ENCODE measurements at regions not wholly inside any gene's neighbourhood (a gene's known extent, or its start where the extent isn't known, plus 50 kb on each side); places are given as distances from the start of the nearest gene placed in this dataset.
"Not testable (repeated sequence)": the region's sequence is repeated elsewhere in the genome, so short reads cannot be mapped to it uniquely, and the experiment has no call there.

DNA sequence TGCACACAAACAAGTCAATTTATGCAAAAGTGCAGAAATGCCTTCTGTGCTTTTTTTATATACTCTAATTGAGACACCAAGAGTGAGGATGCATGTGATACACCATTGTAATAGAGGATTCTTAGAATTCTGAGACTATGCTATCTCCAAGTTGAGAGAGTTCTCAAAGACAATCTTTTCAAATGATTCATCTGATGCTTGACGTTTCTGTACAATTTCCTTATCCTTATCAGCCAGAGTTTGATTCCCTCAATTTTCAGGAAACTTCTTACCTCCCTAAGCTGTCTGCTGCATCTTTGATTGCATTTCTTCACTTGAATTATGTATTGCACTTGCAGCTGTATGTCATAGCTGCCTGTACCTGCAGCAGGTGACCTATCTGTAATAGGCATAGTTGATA, 211.3 kb upstream of the SPAG17 start:
- in situ Hi-C loops (cut with HindIII; ENCODE audit: low pct_unique_long_range_greater_than_20kb, low sequenced_read_pairs), result no loop called here
- DNase-seq (ENCODE audit: low read depth), result no peak

DNA sequence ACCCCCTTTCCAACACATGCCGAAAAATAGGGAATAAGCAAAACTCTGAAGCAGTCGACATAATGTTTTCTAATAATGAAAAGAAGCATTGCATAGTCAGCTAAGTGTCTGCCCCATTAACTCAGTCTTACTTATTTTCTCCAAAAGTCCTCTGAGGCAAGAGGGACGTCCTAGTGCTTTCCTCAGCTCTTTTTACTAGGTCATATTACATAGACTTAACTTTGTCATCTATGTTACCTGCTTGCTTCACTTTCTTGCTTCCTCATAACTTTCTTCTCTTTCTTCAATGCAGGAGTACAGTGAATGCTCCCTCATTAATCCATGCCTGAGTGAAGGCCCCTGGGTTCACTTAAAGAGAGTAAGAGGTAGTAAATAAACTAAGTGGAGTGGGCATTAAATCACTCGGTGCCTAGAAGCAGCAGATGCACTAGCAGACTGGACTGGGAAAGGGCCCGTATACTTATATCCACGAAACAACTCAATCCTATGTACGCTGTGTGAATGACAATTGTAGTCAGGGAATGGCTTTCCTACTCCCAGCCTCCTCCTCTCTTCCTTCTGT, 210.5 kb upstream of the SPAG17 start:
- DNase-seq (ENCODE audit: low read depth), result no peak
- in situ Hi-C loops (cut with HindIII; ENCODE audit: low pct_unique_long_range_greater_than_20kb, low sequenced_read_pairs), result no loop called here

DNA sequence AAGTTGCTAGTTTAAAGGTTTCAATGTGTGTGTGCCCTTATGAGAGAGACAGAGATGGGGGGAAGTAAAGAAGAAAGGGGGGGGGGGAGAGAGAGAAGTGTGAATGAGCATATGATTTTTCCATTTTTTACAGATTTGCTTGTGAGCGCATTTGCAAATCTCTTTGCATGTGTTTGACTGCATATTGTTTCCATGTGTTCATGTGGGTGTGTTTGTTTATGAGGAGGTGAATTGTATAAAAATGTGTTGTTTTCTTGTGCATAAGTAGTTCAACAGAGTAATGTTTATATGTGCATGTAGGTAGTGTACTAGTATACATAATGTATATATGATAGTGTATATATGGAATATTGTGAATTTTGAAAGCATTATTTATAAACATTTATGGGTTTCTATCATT, 205.9 kb upstream of the SPAG17 start:
- DNase-seq (ENCODE audit: low read depth), result no peak
- in situ Hi-C loops (cut with HindIII; ENCODE audit: low pct_unique_long_range_greater_than_20kb, low sequenced_read_pairs), result no loop called here

DNA sequence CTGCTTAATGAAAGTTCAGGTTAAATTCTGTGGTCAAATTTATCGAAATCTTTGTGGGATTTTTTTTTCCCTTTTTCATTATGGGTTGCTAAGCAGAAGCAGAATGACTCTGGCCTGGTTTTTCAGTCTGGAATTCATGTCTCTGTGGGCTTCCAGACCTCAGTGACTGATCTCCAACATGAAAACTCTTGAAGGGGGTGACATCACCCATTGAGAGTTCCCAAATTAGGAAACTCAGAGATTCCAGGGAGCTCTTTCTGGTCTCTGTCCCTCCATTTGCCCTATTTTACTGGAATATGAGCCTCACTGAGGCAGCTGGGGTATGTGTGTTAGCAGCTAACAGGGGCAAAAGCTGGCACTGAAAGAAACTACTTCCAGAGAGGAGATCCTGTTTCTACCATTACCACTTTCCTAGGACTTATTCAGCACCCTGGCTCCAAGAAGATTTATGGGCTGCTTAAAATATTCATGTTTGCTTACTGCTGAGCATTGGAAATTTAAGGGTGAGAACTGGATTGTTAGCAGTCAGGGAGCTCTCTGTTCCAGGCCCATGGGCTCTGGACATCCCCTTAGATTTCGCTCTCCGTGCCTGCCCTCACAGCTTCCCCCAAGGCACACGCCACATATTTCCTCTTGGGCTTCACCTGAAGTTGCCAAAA, 203.4 kb upstream of the SPAG17 start:
- in situ Hi-C loops (cut with HindIII; ENCODE audit: low pct_unique_long_range_greater_than_20kb, low sequenced_read_pairs), result no loop called here

DNA sequence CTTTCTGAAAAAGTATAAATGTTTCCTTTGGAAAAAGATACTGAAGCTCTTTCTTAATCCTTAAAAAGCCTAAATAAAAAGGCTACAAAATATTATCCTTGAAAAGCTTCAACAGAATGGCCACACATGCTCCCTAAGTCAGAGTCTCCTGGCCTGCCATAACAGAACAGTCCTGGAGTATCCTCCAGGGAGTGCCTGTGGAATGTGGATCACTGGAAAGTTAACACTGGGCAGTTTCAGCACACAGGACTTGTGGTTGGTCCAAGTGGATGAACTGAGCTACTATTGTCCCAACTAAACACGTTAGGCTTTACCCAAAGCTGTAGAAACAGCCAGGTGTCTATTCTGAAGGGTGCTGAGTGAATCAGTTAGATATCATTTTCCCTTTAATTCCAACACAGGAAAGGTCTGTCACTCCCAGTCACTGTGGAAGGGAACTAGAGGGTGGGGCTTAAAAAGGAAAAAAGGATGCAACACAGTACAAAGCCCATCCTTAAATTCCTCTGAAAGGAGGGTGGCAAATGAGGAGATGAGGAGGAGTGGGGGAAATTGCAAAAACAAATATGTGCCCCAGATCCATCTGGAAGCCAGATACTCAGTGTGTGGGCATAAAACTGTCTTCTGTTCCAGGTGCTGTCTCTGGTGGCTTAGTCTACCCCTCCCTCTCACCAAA, 196.3 kb upstream of the SPAG17 start:
- DNase-seq (ENCODE audit: low read depth), result no peak
- in situ Hi-C loops (cut with HindIII; ENCODE audit: low pct_unique_long_range_greater_than_20kb, low sequenced_read_pairs), result no loop called here

More for the DNA sequence above, 203.4 kb upstream of the SPAG17 start:
- DNase-seq (ENCODE audit: low read depth), result no peak

DNA sequence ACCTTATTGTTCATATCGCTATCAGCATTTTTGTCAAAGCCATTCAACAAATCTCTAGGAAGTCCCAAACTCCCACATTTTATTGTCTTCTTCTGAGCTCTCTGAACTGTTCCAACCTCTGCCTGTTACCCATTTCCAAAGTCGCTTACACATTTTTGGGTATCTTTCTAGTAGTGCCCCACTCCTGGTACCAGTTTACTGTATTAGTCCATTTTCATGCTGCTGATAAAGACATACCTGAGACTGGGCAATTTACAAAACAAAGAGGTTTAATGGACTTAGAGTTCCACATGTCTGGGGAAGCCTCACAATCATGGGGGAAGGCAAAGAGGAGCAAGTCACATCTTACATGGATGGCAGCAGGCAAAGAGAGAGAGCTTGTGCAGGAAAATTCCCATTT, 192.2 kb upstream of the SPAG17 start:
- DNase-seq (ENCODE audit: low read depth); in situ Hi-C loops (cut with HindIII; ENCODE audit: low pct_unique_long_range_greater_than_20kb, low sequenced_read_pairs): not testable (repeated sequence)

DNA sequence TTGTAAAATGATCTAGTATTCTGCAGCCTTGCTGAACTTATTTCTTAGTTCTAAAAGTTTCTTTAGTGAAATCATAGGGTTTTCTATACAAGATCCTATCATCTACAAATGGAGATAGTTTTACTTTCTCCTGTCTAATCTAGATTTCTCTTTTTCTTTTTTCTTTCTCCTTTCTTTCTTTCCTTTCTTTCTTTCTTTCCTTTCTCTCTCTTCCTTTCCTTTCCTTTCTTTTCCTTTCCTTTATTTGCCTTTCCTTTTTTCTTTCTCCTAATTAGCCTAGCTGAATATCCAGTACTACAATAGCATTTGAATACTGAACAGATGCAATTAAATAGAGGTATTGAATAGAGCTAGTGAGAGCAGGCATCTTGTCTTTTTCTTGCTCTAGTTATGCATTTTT, 186.6 kb upstream of the SPAG17 start:
- in situ Hi-C loops (cut with HindIII; ENCODE audit: low pct_unique_long_range_greater_than_20kb, low sequenced_read_pairs), result no loop called here

DNA sequence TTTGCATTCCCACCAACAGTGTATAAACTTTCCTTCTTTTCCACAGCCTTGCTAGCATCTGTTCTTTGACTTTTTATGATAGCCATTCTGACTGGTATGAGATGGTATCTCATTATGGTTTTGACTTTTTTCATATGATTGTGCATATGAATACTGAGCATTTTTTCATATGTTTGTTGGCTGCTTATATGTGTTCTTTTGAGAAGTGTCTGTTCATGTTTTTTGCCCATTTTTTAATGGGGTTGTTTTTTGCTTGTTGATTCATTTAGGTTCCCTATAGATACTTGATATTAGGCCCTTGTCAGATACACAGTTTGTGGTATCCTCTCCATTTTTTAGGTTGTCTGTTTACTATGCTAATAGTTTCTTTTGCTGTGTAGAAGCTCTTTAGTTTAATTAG, 185.8 kb upstream of the SPAG17 start:
- DNase-seq (ENCODE audit: low read depth), result no peak
- in situ Hi-C loops (cut with HindIII; ENCODE audit: low pct_unique_long_range_greater_than_20kb, low sequenced_read_pairs), result no loop called here

More for the DNA sequence above, 186.6 kb upstream of the SPAG17 start:
- DNase-seq (ENCODE audit: low read depth), result no peak

DNA sequence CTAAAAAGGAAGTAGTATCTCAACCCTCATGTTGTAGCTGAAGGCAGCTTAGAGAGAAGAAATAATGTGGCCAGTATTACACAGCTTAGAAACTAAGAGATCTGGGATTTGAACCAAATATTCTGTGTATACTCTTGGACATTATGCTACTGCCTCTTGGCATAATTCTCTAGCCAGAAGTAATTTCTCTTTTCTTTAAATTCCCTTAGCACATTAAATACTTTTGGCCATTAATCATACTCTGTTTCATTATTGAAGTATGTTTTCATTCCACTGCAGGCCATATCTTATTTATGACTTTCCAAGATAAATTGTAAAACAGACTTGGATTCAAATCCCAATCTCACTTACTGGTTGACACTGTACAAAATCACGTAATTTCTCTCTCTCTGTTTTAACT, 181.3 kb upstream of the SPAG17 start:
- in situ Hi-C loops (cut with HindIII; ENCODE audit: low pct_unique_long_range_greater_than_20kb, low sequenced_read_pairs), result no loop called here
- DNase-seq (ENCODE audit: low read depth), result no peak

DNA sequence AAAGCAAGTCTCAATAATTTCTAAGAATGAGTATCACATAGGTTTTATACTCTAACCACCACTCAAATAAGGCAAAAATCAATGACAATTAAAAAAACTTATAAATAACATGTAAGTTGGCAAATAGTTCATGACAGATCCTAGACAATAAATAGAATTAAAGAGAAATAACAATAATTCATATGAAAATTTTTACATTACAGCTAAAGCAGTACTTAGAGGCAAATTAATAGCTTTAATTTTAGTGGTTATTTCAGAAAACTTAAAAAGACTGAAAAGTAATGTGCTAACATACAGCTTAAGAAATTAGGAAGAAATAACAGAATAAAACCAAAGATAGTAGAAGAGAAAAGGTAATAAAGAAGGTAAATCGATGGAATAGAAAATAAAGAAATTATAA, 179.9 kb upstream of the SPAG17 start:
- in situ Hi-C loops (cut with HindIII; ENCODE audit: low pct_unique_long_range_greater_than_20kb, low sequenced_read_pairs), result no loop called here
- no peak for DNase-seq (ENCODE audit: low read depth)

DNA sequence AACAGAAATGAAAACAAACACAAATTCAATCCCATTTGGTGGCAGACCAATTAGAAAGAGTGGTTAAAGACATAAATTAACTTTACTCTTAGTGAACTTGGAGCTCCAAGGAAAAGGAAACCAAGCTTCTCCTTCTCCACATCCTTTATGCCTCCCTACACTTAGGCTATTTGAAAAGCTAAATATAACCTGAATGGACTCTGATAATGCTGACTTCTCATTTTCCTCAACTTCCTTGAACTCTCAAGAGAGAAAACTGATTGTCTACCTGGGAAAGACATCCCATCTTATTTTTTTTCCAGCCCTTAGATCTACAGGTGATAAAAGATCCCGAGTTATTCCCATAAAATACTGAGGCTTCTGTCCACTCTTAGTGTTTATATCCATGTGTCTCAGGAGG, 178.4 kb upstream of the SPAG17 start:
- DNase-seq (ENCODE audit: low read depth), result no peak
- in situ Hi-C loops (cut with HindIII; ENCODE audit: low pct_unique_long_range_greater_than_20kb, low sequenced_read_pairs), result no loop called here

DNA sequence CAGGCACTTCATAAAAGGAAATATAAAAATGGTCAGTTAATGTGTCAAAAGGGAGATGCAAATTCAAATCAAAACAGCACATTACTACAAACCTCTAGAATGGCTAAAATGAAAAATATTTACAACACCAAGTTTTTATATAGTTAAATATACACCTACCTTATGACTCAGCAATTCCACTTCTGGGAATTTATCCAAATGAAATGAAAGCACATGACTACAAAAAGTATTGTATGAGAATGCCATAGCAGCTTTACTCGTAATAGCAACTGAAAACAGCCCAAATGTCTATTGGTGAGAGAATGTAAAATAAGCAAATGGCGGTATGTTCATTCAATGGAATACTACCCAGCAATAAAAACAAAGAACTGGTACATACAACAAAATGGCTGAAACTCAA, 175.8 kb upstream of the SPAG17 start:
- peak; percentile 50 for DNase-seq (ENCODE audit: low read depth)
- in situ Hi-C loops (cut with HindIII; ENCODE audit: low pct_unique_long_range_greater_than_20kb, low sequenced_read_pairs), result no loop called here

DNA sequence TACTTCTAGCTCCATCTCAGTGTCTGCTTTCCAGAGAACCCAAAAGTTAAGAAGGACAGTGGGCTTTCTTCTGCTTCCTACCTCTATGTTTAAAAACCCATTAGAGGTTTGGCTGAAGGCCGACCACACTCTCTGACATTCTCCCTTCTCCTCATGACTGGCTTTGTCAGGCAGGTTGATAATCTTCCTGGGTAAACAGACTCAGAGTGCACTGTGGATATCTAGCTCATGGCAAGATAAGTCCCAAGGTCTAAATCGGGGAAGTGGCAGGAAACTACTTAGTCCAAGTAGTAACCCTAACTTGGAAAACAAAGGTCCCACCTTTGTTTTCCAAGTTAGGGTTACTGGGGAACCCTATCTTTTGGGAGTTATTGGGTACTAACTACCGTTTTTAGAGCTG, 161.9 kb upstream of the SPAG17 start:
- in situ Hi-C loops (cut with HindIII; ENCODE audit: low pct_unique_long_range_greater_than_20kb, low sequenced_read_pairs), result no loop called here
- DNase-seq (ENCODE audit: low read depth), result no peak

DNA sequence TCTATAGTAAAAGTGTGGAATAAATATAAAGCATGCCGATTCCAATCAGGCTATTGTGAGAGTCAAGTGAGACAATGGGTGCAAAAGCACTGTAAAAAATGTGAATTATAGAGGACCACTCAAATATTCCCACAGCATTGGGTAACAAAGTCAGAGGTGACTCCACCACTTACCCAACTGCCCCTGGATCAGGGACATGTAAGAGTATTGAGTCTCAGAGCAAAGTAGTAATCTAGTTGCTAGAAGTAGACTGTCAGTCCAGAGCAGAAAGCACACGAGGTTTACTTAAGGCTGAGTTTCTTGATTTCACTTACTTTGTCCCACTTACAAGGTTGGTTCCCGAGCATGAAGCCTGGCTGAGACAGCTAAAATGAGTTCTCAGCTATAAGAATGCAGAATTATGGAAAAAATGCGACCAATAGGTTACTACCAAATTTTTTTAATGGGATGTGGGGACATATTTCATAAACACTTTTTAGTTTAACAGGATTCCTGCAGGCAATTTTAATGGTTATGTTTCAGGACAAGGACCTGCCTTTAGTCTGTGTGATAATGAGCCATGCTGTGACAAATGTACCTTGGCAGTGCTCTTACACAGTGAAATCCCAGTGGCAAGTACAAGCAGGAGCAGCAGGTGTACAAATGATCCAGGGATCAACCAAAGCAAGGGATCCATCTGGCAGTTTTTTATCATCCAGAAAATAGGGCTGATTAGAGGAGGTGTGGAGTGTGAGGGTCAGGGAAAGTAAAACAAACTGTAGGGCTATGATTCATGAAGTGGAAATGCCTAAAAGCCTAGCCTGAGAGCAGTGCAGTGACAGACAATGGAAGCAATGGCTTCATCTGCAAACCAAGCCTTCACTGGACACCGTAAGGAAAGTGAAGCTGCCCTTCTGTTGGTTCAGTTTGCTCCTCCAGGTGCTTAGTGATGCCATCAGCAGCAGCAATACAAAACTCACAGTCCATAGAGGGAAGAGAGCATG, 156.2 kb upstream of the SPAG17 start:
- in situ Hi-C loops (cut with HindIII; ENCODE audit: low pct_unique_long_range_greater_than_20kb, low sequenced_read_pairs), result no loop called here
- DNase-seq (ENCODE audit: low read depth), result no peak

DNA sequence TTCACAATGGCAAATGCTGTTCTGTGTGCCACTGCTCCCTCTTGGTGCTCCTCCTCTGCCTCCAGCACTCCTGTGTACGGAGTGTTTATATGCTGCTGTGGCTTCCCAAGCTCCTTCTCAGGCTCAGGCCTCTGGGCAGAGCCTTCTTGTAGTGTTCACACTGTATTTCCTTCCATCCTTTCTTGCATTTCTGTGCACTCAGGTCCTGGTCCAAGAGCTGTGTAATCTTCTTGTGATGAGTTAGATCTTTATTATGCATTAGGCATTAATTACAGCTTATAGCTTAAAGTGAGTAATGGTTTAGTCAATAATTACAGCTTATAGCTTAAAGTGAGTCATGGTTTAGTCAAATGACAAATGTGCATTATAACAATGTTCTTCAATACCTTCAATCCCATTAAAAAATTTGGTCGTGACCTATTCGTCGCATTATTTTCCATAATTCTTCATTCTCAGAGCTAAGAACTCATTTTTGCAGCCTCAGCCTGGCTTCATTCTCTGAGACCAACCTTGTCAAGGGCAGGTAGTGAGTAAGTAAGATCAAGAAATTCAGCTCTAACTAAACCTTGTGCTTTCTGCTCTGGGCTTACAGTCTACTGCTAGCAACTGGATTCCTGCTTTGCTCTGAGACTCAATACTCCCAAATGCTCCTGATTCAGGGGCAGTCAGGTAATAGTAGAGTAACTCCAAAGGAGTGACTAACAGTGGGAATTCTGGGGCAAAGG, 154.5 kb upstream of the SPAG17 start:
- DNase-seq (ENCODE audit: low read depth), result no peak
- in situ Hi-C loops (cut with HindIII; ENCODE audit: low pct_unique_long_range_greater_than_20kb, low sequenced_read_pairs), result no loop called here

DNA sequence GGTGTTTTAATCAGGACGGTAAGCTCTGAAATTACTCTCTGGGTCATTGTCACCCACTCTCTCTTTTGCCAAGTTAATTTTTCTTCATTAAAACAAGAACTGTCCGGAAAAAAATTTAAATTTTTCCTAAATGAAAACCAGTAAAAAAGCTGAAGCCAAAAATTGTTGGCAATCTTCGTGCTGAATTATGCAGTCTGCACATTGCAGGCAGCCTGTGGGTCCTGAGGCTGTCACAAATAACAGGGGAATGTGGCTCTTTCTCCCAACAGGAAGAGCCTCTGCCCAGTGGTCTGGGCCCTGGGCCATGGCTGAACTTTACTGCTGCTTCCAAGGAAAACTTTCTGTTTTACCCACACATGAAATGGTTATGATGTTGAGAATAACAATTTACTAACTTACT, 153.9 kb upstream of the SPAG17 start:
- DNase-seq (ENCODE audit: low read depth), result no peak
- in situ Hi-C loops (cut with HindIII; ENCODE audit: low pct_unique_long_range_greater_than_20kb, low sequenced_read_pairs), result no loop called here

DNA sequence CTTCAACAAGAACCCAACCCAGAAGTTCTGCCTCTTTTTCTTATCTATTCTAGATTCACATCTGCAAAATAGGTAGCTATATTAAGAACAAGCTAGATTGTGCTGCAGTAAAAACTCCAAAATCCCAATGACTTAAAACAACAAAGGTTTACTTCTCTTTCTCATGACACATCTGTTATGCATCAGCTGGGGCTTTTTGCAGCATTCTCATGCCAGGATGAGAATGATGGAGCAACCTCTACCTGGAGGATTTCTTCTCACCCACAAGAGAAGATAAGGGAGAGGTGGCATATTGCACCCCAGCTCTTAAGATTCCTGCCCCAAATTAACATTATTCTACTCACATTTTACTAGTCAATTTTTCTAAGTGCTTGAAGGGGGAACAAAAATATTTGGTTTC, 152.3 kb upstream of the SPAG17 start:
- in situ Hi-C loops (cut with HindIII; ENCODE audit: low pct_unique_long_range_greater_than_20kb, low sequenced_read_pairs), result no loop called here

DNA sequence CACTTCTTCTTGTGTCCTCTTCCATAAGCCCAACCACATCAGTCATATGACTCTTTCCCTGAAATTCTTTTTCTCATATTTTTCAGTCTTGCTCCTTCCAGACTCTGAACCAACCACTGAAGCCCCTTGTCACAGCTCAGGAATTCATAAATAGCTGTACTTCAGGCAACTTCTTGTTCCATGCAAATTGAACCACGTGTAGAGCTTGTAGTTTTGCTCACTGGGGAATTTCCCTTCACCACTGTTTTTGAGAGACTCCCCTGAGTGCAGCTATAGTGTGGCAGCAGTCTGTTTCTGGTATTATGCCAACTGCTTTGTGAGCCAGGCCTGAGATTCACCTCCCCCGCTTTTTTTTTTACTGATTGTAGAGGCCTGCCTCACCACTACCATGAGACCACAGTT, 150.3 kb upstream of the SPAG17 start:
- in situ Hi-C loops (cut with HindIII; ENCODE audit: low pct_unique_long_range_greater_than_20kb, low sequenced_read_pairs), result no loop called here
- DNase-seq (ENCODE audit: low read depth), result peak; percentile 18

More for the DNA sequence above, 152.3 kb upstream of the SPAG17 start:
- DNase-seq (ENCODE audit: low read depth), result no peak

All from Caki2 (cell line).